Sigmoid colon (tissue), 6 donors: ENCODE measurements at regions not wholly inside any gene's neighbourhood (a gene's known extent, or its start where the extent isn't known, plus 50 kb on each side); places are given as distances from the start of the nearest gene placed in this dataset.
"Not testable (repeated sequence)": the region's sequence is repeated elsewhere in the genome, so short reads cannot be mapped to it uniquely, and the experiment has no call there.

Experiments used
- DNase-seq: peaks from one replicate; pipeline ENCODE4 v3.0.0-alpha.2; 2019
- H3K27ac ChIP-seq, 4 donors: fragments of 200-600 bp; sonication (generic); one replicate each; pipeline ENCODE4 v1.5.1; 2016 to 2019; ENCODE audit warnings: mild to moderate bottlenecking in 1 of 4
- H3K27me3 ChIP-seq, 3 donors: fragments of 200-600 bp; sonication (generic); one replicate each; pipeline ENCODE4 v1.5.1; 2019; ENCODE audit warnings: mild to moderate bottlenecking in 1 of 3
- H3K36me3 ChIP-seq, 4 donors: fragments of 200-600 bp; sonication (generic); one replicate each; pipeline ENCODE4 v1.5.1; 2016 to 2019
- H3K4me1 ChIP-seq, 4 donors: fragments of 200-600 bp; sonication (generic); one replicate each; pipeline ENCODE4 v1.5.1; 2017 to 2019
- H3K4me3 ChIP-seq, 4 donors: fragments of 200-600 bp; sonication (generic); one replicate each; pipeline ENCODE4 v1.5.1; 2017 to 2019; ENCODE audit warnings: mild to moderate bottlenecking in 2 of 4, moderate library complexity in 1 of 4
- H3K9me3 ChIP-seq, 4 donors: fragments of 200-600 bp in 3 of 4; sonication (generic) in 3 of 4; one replicate each; pipeline versions ENCODE4 v1.5.1 to v1.6.1; 2013 to 2019
- EP300 ChIP-seq, 4 donors: sonication (generic); formaldehyde crosslinking; IDR thresholded peaks; one replicate each; pipeline ENCODE4 v1.6.1; 2017; ENCODE audit warnings: antibody characterized with exemption in 4 of 4
- POLR2A ChIP-seq, 2 donors: fragments of 450-650 bp; IDR thresholded peaks; one replicate each; pipeline ENCODE4 v1.6.1; 2016; ENCODE audit warnings: antibody characterized with exemption in 2 of 2, mild to moderate bottlenecking in 2 of 2, moderate library complexity in 2 of 2
- POLR2AphosphoS5 ChIP-seq, 4 donors: sonication (generic); formaldehyde crosslinking; IDR thresholded peaks; one replicate each; pipeline ENCODE4 v1.6.1; 2017; ENCODE audit warnings: antibody characterized with exemption in 4 of 4
- WGBS, 2 donors: extraction: QIAGEN DNeasy Blood & Tissue Kit; methylation state at CpG; one replicate each; pipeline ENCODE4 v1.1.7; 2013; 5-methylcytosine and 5-hydroxymethylcytosine counted together
- intact Hi-C: fragments of 100-400 bp; cut with DNase I; formaldehyde crosslinking; loops from one replicate; pipeline ENCODE4 v1.15.1; 2023
- TF ChIP-seq, protein P1 (sequence below), 4 experiments: fragments of 450-650 bp in 3 of 4; fragments of 200-600 bp in 1 of 4; IDR thresholded peaks; one replicate each; pipeline ENCODE4 v1.5.1; 2016 to 2019; ENCODE audit warnings: antibody characterized with exemption in 4 of 4, mild to moderate bottlenecking in 3 of 4, moderate library complexity in 2 of 4
- donor health status: healthy with polysubstance abuse.
- donor health status: healthy.

DNA sequence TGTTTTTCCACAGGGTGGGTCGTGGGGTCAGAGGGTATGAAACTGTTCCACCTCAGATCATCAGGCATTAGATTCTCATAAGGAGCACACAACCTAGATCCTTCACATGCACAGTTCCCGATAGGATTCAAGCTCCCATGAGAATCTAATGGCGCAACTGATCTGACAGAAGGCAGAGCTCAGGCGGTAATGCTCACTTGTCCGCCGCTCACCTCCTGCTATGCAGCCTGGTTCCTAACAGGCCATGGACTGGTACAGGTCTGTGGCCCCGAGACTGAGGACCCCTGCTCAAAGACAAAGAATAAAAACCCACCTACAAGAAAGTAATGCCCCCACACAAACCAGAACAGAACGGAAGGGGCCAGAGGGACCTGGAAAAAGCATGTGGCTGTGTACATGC lies 76.1 kb upstream of the SNX9 start:
- TF ChIP-seq, protein P1, sequence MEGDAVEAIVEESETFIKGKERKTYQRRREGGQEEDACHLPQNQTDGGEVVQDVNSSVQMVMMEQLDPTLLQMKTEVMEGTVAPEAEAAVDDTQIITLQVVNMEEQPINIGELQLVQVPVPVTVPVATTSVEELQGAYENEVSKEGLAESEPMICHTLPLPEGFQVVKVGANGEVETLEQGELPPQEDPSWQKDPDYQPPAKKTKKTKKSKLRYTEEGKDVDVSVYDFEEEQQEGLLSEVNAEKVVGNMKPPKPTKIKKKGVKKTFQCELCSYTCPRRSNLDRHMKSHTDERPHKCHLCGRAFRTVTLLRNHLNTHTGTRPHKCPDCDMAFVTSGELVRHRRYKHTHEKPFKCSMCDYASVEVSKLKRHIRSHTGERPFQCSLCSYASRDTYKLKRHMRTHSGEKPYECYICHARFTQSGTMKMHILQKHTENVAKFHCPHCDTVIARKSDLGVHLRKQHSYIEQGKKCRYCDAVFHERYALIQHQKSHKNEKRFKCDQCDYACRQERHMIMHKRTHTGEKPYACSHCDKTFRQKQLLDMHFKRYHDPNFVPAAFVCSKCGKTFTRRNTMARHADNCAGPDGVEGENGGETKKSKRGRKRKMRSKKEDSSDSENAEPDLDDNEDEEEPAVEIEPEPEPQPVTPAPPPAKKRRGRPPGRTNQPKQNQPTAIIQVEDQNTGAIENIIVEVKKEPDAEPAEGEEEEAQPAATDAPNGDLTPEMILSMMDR (IDR thresholded peaks at IDR 0.05), result no peak
- TF ChIP-seq POLR2AphosphoS5 (IDR thresholded peaks at IDR 0.05), result no peak
- no peak for TF ChIP-seq EP300 (IDR thresholded peaks at IDR 0.05)
- TF ChIP-seq POLR2A (IDR thresholded peaks at IDR 0.05), result no peak
- no peaks in the 10 kb centered on the region for H3K9me3 ChIP-seq
- H3K27me3 ChIP-seq, result no peaks in the 10 kb centered on the region
- H3K27ac ChIP-seq, result no peak overlapping the region
- WGBS, 2 donors, result 93 to 95% methylated on average over 8 of the region's 8 CpGs
- no peaks in the 10 kb centered on the region for H3K4me1 ChIP-seq
- DNase-seq, result no peak
- H3K4me3 ChIP-seq, result no peak overlapping the region
- H3K36me3 ChIP-seq, result no peaks in the 10 kb centered on the region
- intact Hi-C loops, result no loop called here

DNA sequence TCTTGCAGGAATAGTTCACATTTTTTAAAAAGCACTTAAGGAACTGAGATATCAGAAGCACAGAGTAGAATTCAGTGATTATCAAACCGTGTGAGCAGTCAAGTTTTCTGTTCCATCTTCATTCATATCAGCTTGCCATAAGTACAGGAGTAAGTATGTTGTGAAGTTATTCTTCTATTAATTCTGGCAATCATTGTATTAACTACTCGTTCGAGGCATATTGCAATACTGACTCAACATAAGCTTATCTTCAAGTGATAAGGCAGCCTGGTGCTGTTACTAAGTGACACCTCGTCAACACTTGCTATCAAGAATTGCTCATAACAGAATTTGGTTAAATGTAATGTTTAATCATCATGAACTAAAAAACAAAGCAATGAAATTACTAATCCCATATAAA lies 75.7 kb upstream of the SNX9 start:
- Histone ChIP-seq H3K27me3 (no peaks in the 10 kb centered on the region), H3K27ac (no peak overlapping the region), H3K36me3 (no peaks in the 10 kb centered on the region), H3K9me3 (no peaks in the 10 kb centered on the region), H3K4me3 (no peak overlapping the region), H3K4me1 (no peaks in the 10 kb centered on the region)
- WGBS, 2 donors, result 64 to 74% methylated on average over 4 of the region's 4 CpGs
- TF ChIP-seq POLR2AphosphoS5 (IDR thresholded peaks at IDR 0.05) (no peak), POLR2A (IDR thresholded peaks at IDR 0.05) (no peak), EP300 (IDR thresholded peaks at IDR 0.05) (no peak)
- TF ChIP-seq, protein P1 (IDR thresholded peaks at IDR 0.05), result no peak
- intact Hi-C loops, result no loop called here
- no peak for DNase-seq

DNA sequence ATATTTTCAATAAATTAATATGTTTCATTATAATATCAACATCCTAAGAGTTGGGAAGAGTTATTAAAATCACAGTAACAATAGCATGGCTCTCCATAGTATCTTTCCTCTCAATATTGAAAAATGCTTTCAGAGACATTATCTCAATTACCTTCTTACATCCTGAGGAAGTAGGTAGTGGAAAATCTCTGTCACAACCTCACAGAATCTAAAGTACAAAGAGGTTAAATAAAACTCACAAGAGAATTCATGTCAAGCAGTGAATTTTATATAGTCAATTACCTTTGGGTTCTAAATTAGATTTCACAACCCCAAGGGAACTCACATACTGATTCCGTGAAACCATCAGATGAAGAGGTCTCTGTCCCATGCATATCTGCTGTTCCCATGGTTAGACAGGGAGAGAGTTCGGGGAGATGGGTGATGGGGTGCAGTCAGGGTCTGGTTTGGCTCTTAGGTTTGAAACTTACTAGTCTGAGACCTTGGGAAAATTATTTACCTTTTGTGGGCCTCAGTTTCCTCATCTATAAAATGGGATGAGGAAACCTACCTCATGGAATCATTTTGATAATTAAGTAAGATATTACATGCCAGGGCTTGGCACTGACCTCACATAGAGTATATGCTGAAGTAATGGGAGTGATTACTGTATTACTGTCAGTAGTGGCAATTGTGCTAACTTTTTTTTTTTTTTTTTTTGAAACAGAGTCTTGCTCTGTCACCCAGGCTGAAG lies 74.0 kb upstream of the SNX9 start:
- no peak overlapping the region for H3K4me3 ChIP-seq
- no peaks in the 10 kb centered on the region for H3K27me3 ChIP-seq
- intact Hi-C loops, result no loop called here
- no peaks in the 10 kb centered on the region for H3K9me3 ChIP-seq
- H3K27ac ChIP-seq, result no peak overlapping the region
- 80 to 98% methylated on average over 2 of the region's 2 CpGs for WGBS, 2 donors
- no peaks in the 10 kb centered on the region for H3K4me1 ChIP-seq
- DNase-seq, result no peak
- no peaks in the 10 kb centered on the region for H3K36me3 ChIP-seq
- no peak for TF ChIP-seq EP300 (IDR thresholded peaks at IDR 0.05)
- TF ChIP-seq, protein P1 (IDR thresholded peaks at IDR 0.05), result no peak
- TF ChIP-seq POLR2AphosphoS5 (IDR thresholded peaks at IDR 0.05), result no peak
- TF ChIP-seq POLR2A (IDR thresholded peaks at IDR 0.05), result no peak

DNA sequence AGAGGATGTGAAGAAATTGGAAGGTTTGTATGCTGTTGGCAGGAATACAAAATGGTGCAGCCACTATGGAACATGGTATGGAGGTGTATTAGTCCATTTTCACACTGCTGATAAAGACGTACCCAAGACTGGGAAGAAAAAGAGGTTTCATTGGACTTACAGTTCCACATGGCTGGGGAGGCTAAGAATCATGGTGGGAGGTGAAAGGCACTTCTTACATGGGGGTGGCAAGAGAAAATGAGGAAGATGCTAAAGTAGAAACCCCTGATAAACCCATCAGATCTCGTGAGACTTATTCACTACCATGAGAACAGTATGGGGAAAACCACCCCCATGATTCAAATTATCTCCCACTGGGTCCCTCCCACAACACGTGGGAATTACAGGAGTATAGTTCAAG lies 72.1 kb upstream of the SNX9 start:
- H3K27ac ChIP-seq, H3K27me3 ChIP-seq, H3K4me3 ChIP-seq, intact Hi-C loops, H3K9me3 ChIP-seq, DNase-seq, H3K4me1 ChIP-seq, H3K36me3 ChIP-seq: not testable (repeated sequence)
- 80 to 87% methylated on average over 3 of the region's 3 CpGs for WGBS, 2 donors

DNA sequence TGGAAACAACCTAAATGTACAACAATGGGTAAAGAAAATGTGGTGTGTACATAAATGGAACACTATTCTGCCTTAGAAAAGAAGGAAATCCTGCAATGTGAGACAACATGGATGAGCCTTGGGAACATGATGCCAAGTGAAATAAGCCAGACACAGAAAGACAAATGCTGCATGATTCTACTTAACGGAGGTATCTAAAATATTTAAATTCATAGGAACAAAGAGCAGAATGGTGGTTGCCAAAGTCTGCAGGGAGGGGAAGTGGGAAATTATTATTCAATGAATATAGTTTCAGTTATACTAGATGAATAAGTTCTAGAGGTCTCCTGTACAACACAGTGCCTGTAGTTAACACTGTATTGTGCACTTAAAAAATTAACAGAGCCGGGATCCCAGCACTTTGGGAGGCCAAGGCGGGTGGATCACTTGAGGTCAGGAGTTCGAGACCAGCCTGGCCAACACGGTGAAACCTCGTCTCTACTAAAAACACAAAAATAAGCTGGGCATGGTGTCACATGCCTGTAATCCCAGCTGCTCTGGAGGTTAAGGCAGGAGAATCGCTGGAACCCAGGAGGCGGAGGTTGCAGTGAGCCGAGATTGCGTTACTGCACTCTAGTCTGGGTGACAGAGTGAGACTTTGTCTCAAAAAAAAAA lies 71.4 kb upstream of the SNX9 start:
- intact Hi-C loops, result no loop called here
- WGBS, 2 donors, result 89 to 92% methylated on average over 10 of the region's 10 CpGs

DNA sequence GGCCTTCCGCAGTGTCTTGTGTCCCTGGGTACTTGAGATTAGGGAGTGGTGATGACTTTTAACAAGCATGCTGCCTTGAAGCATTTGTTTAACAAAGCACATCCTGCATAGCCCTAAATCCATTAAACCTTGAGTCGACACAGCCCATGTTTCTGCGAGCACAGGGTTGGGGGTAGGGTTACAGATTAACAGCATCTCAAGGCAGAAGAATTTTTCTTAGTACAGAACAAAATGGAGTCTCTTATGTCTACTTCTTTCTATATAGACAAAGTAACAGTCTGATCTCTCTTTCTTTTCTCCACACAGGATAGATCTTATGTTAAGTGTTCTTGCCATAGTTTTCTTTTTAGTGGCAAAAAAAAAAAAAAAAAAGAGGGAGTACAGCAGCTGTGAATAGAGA lies 70.2 kb upstream of the SNX9 start:
- peaks cover 0 to 14% (median 11%) of the 10 kb centered on the region in 4 donors for H3K4me1 ChIP-seq
- H3K27ac ChIP-seq, intact Hi-C loops, DNase-seq, H3K9me3 ChIP-seq, H3K27me3 ChIP-seq, H3K36me3 ChIP-seq, H3K4me3 ChIP-seq: not testable (repeated sequence)
- 76 to 80% methylated on average over 3 of the region's 3 CpGs for WGBS, 2 donors

More for the DNA sequence above, 71.4 kb upstream of the SNX9 start:
- no peaks in the 10 kb centered on the region for H3K27me3 ChIP-seq
- H3K36me3 ChIP-seq, result no peaks in the 10 kb centered on the region
- no peak for DNase-seq
- H3K4me1 ChIP-seq, result peaks cover 0 to 5% (median 4%) of the 10 kb centered on the region in 4 donors
- H3K9me3 ChIP-seq, result no peaks in the 10 kb centered on the region
- no peak overlapping the region for H3K27ac ChIP-seq
- no peak overlapping the region for H3K4me3 ChIP-seq
- TF ChIP-seq POLR2AphosphoS5 (IDR thresholded peaks at IDR 0.05), result no peak
